GM21390 (cell line): ENCODE measurements at regions not wholly inside any gene's neighbourhood (a gene's known extent, or its start where the extent isn't known, plus 50 kb on each side); places are given as distances from the start of the nearest gene placed in this dataset.
"Not testable (repeated sequence)": the region's sequence is repeated elsewhere in the genome, so short reads cannot be mapped to it uniquely, and the experiment has no call there.

Experiments
- ATAC-seq: cut with Tn5 transposase; IDR thresholded peaks from one replicate; pipeline ENCODE4 v1.9.1; 2021; ENCODE audit not compliant: unreplicated experiment

DNA sequence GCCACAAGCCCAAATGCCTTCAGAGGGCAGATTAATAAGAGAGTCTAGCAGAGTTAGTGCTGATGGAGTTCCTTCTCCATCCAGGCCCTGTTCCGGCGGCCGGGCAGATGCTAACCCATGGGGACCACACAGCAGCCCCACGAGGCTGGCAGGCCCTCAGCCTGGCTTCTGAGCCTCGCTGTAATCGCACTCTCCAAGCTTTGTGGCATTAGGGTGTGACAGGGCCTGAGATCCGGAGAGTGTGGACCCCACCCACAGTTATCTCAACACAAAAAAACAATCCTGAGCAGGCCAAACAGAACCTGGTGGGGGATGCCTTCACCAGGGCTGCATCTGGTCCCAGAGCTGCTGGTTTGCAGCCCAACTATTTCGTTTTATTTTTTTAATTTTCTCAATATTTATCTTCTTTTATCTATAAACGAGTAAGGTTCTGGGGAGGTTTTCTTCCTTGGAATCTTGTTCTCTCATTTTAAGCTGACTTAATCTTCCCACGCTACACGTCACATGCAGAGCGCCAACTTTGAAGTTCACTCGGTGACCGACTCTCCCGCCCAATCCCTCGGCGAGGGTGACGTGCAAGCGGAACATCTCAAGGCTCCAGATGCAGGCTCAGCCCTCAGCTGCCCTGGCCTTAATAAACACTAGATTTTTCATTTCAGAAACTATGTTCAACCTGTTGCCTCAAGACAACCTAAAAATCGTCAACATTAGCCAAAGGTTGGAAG, 372.4 kb downstream of the BCL2L11 start:
- ATAC-seq: not testable (repeated sequence)

DNA sequence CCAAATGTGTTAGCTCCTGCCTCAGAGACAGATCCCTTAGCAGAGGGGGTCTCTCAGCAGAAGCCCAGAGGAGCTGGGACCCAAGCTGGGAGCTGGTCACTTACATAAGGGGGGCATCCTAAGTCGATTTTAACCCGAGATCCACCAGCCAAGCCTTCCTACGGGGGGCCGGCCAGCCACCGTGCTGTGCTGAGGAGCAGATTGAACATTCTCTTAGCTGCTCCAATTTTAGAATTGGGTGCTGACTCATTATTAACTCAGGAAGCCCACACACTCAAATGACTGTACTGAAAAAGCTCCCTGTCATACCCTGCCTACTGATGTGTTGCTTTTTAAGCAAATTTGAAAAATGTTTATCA, 373.0 kb downstream of the BCL2L11 start:
- peak; percentile 73 for ATAC-seq

DNA sequence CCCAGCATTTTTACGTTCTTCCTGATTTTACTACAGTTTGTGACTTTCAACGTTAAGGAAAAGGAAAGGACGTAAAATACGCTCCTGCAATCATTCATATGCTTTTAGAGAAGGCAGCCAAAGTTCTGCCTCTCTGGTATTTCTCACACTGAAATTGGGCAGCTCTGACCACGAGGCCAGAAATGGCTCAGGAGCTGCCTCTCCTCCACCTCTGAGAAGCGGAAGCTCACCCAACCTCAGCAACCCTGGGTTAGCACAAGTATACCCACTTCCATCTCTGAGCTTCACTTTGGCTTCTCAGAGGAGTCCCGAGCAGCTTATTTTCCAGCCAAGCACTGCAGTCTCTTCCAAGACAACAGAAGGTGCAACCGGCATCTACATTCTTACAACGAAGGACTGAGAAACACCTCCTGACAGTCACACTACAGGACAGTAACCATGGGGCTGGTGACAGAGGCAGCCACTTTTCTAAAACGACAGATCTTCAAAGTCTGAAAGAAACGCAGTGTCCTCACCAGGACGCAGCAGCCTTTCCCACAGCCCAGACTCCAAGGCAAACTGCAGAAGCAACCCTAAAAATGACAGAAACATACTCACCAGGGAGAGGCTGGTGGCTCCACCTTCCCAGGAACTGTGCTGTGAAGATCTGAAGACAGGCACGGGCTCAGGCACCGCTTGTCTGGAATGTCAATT, 373.7 kb downstream of the BCL2L11 start:
- not testable (repeated sequence) for ATAC-seq

DNA sequence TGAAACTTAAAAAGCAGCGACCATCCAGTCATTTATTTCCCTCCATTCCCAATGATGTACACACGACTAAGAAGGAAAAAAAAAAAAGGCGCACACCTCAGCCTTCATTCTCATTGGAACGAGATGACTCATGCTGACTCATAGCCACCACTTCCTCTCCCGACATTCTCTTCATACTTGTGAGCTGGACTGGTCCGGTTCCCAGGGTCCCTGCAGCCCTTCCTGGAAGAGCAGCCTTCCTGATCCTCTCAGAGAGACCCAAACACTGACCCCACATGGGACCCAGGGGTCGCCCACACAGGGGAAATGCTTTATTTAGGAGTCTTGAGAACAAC, 374.2 kb downstream of the BCL2L11 start:
- peak; percentile 60 for ATAC-seq

DNA sequence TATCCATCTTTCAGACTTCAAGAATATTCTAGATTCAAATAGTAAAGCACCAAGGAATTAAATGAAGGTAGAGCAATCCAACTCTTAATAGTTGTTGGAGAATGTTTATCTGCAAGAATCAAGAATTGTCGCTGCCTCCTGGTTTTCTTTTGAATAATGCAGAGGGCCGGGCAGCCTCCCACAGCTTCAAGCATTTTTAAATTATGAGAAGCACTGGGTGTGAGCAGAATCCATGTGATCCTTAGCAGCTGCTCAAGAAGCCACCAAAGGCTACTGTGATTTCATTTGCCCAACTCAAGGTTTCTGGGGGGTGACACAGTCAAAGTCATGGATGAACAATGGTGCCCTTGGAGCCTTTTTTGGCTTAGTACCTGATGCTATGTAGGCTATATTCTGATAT, 374.9 kb downstream of the BCL2L11 start:
- ATAC-seq: not testable (repeated sequence)

DNA sequence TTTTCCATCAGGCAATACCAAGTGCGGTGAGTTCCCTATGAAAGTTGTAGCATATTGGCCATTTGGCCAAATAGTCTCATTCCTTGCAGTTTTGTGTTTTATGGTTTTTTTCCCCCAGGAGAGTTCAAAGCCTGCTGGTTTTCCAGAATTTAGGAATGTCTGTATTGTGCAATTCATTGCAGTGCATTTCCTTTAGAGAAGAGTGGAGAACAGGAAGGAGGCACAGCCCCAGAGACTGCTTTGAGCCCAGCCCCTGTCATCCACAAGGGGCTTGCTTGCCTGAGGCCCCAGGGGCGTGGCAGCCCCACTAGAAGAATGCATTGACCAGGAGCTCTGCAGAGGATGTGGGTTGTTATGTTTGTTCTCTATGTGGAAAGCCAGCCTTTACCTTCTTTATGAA, 375.5 kb downstream of the BCL2L11 start:
- not testable (repeated sequence) for ATAC-seq

DNA sequence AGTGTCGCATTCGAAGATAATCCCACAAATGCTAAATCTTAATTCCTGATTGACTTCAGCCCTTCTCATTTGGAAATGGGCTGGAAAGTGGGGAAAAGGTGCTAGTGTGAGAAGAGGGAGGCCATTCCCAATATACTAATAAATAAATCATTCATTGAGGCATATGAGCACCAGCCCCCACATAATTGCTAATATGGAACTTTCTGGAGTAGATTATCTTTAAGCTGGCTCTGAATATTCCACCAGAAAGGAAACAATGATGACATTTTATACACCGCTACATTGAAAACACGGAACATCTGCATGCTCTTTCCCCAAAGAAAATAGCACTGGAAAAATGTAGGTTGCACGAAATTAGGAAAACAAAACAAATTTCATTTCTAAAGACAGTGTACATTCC, 376.1 kb downstream of the BCL2L11 start:
- not testable (repeated sequence) for ATAC-seq

DNA sequence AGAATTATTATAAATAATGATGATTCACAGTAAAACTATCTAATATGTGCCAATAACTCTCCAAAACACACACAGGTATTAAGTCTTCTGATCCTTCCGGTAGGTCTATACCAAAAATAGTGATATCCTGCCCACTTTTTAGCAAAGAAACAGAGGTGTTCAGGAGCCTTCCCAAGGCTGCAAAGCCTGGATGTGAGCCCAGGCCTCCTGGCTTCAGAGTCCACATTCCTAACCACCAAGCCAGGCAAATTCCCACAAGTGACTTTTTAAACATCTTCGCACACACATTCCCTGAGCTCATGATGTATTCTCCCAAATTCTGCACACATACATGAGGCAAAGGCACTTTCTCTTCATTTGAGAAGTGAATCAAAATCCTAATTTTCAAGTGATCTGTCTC, 376.6 kb downstream of the BCL2L11 start:
- not testable (repeated sequence) for ATAC-seq

DNA sequence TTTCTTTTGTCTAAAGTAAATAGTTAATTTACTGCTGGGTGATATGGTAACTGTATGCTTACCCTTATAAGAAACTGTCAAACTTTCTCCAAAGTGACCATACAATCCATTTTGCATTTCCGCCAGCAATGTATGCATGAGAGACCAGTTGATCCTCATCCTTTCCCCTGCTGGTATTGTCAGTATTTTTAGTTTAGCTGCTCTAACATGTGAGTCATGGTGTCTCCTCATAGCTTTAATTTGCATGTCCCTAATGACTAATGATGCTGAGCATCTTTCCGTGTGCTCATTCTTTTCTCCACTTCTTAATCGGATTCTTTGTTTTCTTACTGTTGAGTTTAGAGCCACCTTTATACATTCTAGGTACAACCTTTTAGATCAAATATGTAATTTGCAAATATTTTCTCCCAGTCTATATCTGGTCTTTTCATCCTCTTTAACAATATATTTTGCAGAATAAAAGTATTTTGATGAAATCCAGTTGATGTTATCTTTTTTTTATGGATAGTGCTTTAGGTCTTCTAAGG, 379.9 kb downstream of the BCL2L11 start:
- not testable (repeated sequence) for ATAC-seq

DNA sequence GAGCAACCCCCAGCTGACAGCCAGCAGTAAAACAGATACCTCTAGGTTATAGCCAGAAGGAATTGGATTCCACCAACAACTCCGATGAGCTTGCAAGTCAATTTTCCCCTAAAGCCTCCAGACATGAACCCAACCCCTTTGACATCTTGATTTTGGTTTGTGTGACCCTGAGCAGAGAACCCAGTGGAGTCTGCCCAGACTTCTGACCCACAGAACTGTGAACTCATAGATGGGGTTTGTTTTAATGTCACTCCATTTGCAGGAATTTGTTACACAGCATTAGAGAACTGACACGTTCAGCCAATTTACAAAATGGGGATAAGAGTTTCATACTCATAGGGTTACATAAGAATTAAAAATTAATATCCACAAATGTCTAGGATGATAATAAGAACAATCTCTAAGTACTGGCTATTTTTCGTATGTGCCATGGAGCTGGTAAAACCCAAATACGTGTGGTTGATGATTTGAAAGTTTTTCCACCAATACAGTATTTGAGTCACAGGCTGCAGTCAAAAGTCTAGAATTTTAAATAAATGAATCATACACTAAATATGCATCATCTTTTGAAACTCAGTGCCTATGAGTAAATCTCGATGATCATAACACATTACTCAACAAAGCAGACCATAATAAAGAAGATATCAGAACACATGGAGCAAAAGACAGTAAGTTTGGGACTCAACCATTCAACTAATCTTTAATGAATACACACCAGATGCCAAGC, 380.0 kb downstream of the ANAPC1 start:
- not testable (repeated sequence) for ATAC-seq

DNA sequence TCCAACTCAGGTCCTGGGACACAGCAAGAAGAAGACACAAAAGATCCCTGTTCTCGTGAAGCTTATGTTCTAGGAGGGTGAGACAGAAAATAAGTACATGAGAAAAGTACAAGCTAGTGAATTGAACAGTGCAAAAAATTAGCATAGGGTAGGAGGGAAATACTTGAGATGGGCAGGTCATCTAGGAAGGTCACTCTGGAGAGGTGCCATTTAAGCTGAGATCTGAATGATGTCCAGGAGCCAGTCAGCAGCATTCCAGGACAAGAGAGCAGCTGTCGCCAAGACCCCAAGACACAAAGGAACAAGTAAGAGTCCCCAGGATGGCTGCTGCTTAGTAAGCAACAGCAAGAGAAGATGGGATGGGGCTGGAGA, 379.4 kb downstream of the ANAPC1 start:
- not testable (repeated sequence) for ATAC-seq

DNA sequence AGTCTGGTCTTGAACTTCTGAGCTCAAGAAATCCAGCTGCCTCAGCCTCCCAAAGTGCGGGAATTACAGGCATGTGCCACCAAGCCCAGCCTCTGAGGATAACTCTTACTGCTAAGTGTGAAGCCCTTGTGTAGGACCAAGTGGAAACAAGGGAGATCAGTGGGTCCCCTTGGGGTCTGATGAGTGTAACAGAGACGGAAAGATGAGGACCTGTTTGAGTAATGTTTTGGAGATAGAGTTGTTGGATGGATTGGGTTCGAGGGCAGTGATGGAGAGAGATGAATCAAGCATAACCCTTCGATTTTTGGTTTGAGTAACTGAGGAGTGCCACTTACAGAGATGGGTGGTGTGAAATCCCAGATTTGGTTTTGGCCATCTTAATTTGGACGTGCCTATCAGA, 378.7 kb downstream of the ANAPC1 start:
- ATAC-seq: not testable (repeated sequence)

DNA sequence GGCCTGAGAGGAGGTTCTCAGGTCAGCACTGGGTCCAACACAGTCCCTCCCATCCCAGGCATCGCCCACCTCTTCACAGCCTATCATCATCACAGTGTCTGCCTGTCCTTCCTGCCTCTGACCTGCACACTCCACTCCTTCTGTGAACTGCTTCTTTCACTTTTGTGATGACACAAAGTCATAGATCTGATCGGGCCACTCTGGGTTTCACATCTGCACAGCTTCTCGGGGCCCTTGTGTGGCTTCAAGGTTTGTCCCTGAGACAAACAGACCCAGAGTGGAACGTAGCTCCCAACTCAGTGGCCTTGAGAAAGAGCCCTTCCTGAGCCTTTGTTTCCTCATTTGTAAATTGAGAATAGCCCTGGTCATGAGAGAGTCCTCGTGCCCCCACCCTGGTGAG, 377.1 kb downstream of the ANAPC1 start:
- ATAC-seq: peak; percentile 98

DNA sequence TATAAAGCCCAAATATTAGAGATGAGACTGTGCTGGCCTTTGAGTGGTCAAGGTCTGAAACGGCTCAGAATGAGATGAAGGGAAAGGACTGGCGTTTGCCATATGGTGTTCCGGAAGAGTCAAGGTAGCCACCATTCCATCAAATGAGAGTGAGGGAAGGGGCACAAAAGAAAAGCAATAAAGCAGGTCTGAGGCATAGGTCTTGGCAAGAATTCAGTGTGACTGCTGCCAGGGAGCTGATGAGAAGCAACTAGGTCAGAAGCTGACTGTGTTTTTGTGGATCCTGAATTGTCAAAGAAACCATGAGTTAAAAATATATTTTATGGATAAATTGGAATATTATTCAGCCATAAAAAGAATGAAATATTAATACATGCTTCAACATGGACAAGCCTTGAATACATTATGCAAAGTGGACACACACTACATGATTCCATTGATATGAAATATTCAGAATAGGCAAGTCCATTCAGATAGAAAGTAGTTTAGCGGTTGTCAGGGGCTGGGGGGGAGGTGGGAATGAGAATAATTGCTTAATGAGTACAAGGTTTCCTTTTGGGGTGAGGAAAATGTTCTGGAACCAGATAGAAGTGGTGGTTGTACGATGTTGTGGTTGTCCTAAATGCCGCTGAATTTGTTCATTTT, 374.6 kb downstream of the ANAPC1 start:
- ATAC-seq: not testable (repeated sequence)

DNA sequence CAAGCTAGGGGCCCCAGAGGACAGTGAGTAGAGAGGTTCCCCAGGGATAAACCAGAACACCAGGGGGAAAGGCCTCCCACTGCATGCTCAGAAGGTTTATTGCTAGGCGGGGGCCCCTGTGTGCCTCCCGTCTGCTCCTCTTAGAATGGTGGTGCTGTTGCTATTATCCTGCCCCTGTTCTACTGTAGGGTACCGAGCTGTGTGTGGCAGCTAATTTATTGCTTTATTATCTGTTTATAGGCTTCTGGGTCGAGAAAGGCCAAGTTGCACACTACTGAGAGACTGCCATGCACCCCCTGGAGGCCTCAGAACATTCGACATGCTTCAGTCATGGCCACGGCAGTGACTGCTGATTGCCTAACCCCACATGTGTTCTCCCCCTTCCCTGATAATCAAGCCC, 373.6 kb downstream of the ANAPC1 start:
- ATAC-seq: not testable (repeated sequence)

DNA sequence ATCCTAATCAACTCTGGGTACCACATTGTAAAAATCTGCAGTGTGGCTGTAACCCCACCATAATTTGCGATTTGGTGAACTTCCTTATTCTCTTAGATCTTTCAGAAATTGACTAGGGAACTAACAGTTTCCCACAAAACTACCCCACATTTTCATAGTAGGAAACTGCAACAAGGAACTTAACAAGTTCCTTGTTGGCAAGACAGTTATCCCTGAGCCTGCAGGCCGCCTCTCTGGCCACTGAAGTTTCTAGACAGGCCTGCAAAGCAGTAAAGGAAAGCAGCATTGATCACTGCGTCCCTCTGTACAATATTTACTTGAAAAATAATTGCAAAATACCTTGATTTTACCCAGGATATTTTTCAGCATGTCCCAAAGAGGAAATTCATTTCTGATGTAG, 372.9 kb downstream of the ANAPC1 start:
- not testable (repeated sequence) for ATAC-seq

DNA sequence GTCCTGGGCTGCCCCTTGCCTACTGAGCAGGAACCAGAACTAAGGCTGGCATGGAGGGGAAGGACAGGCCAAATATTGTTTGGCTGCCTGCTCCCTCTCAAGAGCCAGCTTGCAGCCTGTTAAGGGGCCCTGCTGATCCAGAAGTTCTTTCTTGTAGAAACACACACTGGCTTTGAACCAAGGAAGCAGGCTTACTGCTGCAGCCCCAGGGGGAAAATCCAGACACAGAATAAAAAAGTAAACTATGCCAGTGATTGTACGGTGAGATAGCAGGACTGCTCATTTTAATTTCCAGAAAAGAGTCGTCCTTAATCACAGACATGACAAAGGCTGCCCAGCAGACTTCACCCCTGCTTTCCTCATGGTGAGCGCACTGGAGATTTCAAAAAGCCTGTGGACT, 371.6 kb downstream of the ANAPC1 start:
- not testable (repeated sequence) for ATAC-seq

DNA sequence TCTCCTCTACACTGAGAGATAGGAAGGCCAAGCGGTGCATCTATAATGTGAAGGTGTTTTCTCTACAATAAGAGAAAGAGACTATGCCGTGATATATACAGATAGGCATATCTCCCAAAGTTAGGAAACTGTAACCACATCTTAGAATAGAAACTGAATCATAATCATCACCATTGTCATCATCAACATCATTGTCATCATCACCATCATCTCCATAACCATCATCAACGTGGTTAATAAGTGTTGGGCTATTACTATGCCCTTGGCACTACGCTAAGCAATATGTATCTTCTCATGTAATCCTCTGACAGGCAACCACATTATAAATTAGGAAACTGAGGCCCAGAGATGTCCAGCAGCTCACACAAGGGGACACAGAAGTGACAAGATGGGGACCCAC, 369.9 kb downstream of the ANAPC1 start:
- not testable (repeated sequence) for ATAC-seq

DNA sequence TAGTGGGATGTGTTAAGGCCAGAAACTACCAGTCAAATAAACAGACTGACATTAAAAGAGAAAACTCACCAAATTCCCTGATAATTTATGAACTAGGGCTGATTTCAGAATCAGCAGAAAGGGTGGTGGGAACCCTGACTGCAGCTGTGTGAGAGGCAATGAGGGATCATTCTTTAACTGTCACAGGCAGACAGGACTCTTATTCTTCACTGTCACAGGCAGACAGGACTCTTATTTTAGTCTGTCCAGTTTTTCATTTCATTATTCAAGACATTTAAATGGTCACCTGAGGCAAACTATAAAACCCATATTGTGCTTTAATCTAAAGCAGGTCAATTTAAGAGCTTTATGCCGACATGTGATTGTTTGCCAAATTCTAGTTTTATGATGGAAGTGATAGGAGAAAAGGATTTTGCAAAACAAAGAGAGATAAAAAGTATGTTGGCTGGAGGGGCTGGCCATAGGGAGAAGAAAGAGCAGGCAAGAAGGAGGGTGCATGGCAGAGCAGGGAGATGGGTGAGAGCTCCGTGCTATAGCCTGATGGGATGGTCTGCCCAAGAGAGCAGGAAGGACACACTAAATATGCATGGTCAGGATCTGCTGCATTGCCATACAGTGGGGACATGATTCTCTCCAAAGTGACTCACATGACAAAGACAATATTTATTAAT, 366.8 kb downstream of the ANAPC1 start:
- not testable (repeated sequence) for ATAC-seq

DNA sequence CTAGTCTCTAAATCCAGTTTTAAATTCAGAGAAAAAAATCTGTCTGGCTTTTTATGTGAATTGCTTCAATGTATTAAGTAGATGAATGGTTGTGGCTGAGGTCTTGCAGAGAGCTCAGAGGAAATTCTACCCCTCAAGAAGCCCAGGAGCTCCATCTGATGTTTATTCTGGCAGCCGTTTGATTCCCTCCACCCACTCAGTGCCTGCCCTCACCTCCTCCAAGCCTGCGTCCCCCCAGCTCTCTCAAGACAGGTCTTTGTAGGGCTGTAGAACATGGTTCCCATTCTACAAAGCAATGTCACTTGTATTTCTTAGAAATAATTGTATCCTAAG, 366.3 kb downstream of the ANAPC1 start:
- not testable (repeated sequence) for ATAC-seq

DNA sequence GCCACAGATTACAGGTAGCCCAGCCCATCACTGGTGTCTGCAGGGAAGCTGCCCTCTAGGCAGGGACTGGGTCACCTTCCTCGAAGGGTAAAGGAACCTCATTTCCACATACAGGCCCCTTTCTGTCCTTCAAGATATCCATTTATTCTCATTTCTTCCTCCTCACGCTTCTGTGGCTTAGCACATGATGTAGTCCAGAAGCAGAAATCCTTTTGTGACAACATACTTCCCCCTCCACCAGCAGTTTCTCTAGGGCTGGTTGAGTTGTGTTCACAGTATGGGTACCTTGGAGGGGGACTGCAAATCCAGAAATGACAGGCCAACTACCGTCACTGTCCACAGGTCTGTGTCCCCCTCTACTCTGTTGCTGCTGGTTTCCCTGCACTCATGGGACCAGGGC, 364.9 kb downstream of the ANAPC1 start:
- ATAC-seq: no peak
